Fibroblast of lung (primary cell): ENCODE measurements at regions not wholly inside any gene's neighbourhood (a gene's known extent, or its start where the extent isn't known, plus 50 kb on each side); places are given as distances from the start of the nearest gene placed in this dataset.

ENCODE experiments used
- EZH2 ChIP-seq: IDR thresholded peaks from 2 replicates; pipeline ENCODE4 v1.5.1; 2012; ENCODE audit warnings: low read length, control low read depth, mild to moderate bottlenecking; ENCODE audit errors: missing control alignments
- TF ChIP-seq, protein P1 (sequence below), 2 donors: IDR thresholded peaks in 1 of 2; conservative IDR thresholded peaks in 1 of 2; 1 replicate in 1 of 2; 2 replicates in 1 of 2; pipeline ENCODE4 v1.5.1; 2011 to 2012; ENCODE audit warnings: low read length in 2 of 2, control low read depth in 1 of 2, inconsistent platforms in 1 of 2, low read depth in 1 of 2, mild to moderate bottlenecking in 1 of 2

DNA sequence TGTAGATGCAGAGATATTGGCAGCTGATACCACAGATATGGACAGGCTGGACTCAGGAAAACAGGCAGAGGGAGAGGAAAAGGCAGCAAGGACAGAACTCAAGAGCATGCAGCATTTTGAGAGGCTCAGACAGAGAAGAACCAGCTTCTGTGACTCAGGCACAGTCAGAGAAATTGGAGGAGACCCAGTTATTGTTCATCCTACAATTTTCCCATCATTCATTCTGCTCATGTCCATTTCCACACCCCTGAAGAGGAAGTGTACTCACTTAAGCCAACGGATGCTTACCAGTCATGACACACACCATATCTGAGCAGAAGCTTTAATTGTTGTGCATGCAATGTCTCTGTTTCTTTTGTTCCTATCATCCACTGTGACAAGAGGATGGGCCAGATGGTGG lies 359.8 kb upstream of the HTR2A start:
- TF ChIP-seq, protein P1, sequence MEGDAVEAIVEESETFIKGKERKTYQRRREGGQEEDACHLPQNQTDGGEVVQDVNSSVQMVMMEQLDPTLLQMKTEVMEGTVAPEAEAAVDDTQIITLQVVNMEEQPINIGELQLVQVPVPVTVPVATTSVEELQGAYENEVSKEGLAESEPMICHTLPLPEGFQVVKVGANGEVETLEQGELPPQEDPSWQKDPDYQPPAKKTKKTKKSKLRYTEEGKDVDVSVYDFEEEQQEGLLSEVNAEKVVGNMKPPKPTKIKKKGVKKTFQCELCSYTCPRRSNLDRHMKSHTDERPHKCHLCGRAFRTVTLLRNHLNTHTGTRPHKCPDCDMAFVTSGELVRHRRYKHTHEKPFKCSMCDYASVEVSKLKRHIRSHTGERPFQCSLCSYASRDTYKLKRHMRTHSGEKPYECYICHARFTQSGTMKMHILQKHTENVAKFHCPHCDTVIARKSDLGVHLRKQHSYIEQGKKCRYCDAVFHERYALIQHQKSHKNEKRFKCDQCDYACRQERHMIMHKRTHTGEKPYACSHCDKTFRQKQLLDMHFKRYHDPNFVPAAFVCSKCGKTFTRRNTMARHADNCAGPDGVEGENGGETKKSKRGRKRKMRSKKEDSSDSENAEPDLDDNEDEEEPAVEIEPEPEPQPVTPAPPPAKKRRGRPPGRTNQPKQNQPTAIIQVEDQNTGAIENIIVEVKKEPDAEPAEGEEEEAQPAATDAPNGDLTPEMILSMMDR (conservative IDR thresholded peaks at IDR 0.05 in 1 of 2, IDR thresholded peaks at IDR 0.05 in 1 of 2; ENCODE audit: low read depth in 1 of 2, low read length in 2 of 2): no peak
- no peak for TF ChIP-seq EZH2
